SK-N-SH (cell line): ENCODE measurements at regions not wholly inside any gene's neighbourhood (a gene's known extent, or its start where the extent isn't known, plus 50 kb on each side); places are given as distances from the start of the nearest gene placed in this dataset.

Source experiments
- CTCF ChIA-PET: fragments of 300-600, 350-600 bp; formaldehyde crosslinking; extraction: SDS; loops from one replicate; lab custom pipeline; 2021; lab: Yijun Ruan, JAX
- POLR2A ChIA-PET: fragments of 350-600 bp; sonication (Branson Sonifier 250); formaldehyde crosslinking; extraction: SDS; loops from one replicate; lab custom pipeline; 2020; ENCODE audit warnings: antibody characterized with exemption, inconsistent platforms; lab: Yijun Ruan, JAX
- DNase-seq: peaks from one replicate; pipeline ENCODE4 v3.0.0; 2012
- H2AFZ ChIP-seq: fragments of 200-600 bp; sonication (generic); 2 replicates; pipeline ENCODE4 v1.8.1; 2016; ENCODE audit warnings: antibody characterized with exemption, mild to moderate bottlenecking, low read depth
- H3F3A ChIP-seq: fragments of 200-600 bp; sonication (generic); replicated peaks from 2 replicates; pipeline ENCODE3; 2016; ENCODE audit warnings: antibody characterized with exemption, mild to moderate bottlenecking; ENCODE audit not compliant: insufficient read depth
- H3K27ac ChIP-seq, 2 experiments: fragments of 200-500 bp in 1 of 2; fragments of 200-600 bp in 1 of 2; sonication (Bioruptor generic) in 1 of 2; sonication (generic), shearing (Covaris generic) in 1 of 2; 2 replicates each; pipeline versions ENCODE4 v1.5.1 to v1.6.1; 2014 to 2016; ENCODE audit warnings: low read depth in 2 of 2, inconsistent platforms in 1 of 2, low read length in 1 of 2, mild to moderate bottlenecking in 1 of 2, mixed read lengths in 1 of 2
- H3K27me3 ChIP-seq: fragments of 200-600 bp; sonication (generic), shearing (Covaris generic); 2 replicates; pipeline ENCODE4 v1.6.1; 2016; ENCODE audit warnings: mixed run types; ENCODE audit not compliant: insufficient read depth
- H3K36me3 ChIP-seq, 2 experiments: fragments of 200-500 bp in 1 of 2; fragments of 200-600 bp in 1 of 2; sonication (Bioruptor generic) in 1 of 2; sonication (generic) in 1 of 2; replicated peaks in 1 of 2; 2 replicates each; pipeline versions ENCODE3 to v1.5.1; 2014 to 2016; ENCODE audit warnings: low read length in 1 of 2, mild to moderate bottlenecking in 1 of 2; ENCODE audit not compliant: insufficient read depth in 2 of 2, control insufficient read depth in 1 of 2
- H3K4me1 ChIP-seq, 2 experiments: fragments of 200-500 bp in 1 of 2; fragments of 200-600 bp in 1 of 2; sonication (Bioruptor generic) in 1 of 2; sonication (generic), shearing (Covaris generic) in 1 of 2; 2 replicates each; pipeline versions ENCODE4 v1.5.1 to v1.6.1; 2014 to 2016; ENCODE audit warnings: low read depth in 1 of 2, low read length in 1 of 2, mixed run types in 1 of 2; ENCODE audit not compliant: insufficient read depth in 2 of 2, control insufficient read depth in 1 of 2
- H3K4me2 ChIP-seq: fragments of 200-600 bp; sonication (generic), shearing (Covaris generic); 2 replicates; pipeline ENCODE4 v1.6.1; 2017; ENCODE audit warnings: mixed run types
- H3K4me3 ChIP-seq, 2 experiments: fragments of 200-500 bp in 1 of 2; fragments of 200-600 bp in 1 of 2; sonication (Bioruptor generic) in 1 of 2; sonication (generic), shearing (Covaris generic) in 1 of 2; 2 replicates each; pipeline versions ENCODE4 v1.5.1 to v1.8.1; 2014 to 2016; ENCODE audit warnings: low read depth in 2 of 2, inconsistent platforms in 1 of 2, low read length in 1 of 2, mild to moderate bottlenecking in 1 of 2, mixed read lengths in 1 of 2, moderate library complexity in 1 of 2
- H3K79me2 ChIP-seq: fragments of 200-600 bp; sonication (generic); 2 replicates; pipeline ENCODE4 v1.8.1; 2017; ENCODE audit warnings: mild to moderate bottlenecking; ENCODE audit not compliant: insufficient read depth
- H3K9ac ChIP-seq: fragments of 200-600 bp; sonication (generic); 2 replicates; pipeline ENCODE4 v1.6.1; 2017; ENCODE audit warnings: mixed run types
- H3K9me2 ChIP-seq: fragments of 200-600 bp; sonication (generic); 2 replicates; pipeline ENCODE4 v1.6.1; 2017; ENCODE audit warnings: mixed run types
- H3K9me3 ChIP-seq: fragments of 200-600 bp; sonication (generic); 2 replicates; pipeline ENCODE4 v1.6.1; 2017; ENCODE audit warnings: mixed run types, mild to moderate bottlenecking, moderate library complexity
- H4K20me1 ChIP-seq: fragments of 200-600 bp; sonication (generic); 2 replicates; pipeline ENCODE4 v1.6.1; 2017; ENCODE audit warnings: mild to moderate bottlenecking, mixed run types; ENCODE audit not compliant: insufficient read depth
- ELF1 ChIP-seq: IDR thresholded peaks from 2 replicates; pipeline ENCODE4 v1.4.0; 2012
- EP300 ChIP-seq, 2 experiments: IDR thresholded peaks; 2 replicates each; pipeline versions ENCODE4 v1.4.0 to v1.6.1; 2012; ENCODE audit warnings: borderline replicate concordance in 1 of 2, low read depth in 1 of 2, low read length in 1 of 2
- GATA2 ChIP-seq: sonication (generic); formaldehyde crosslinking; IDR thresholded peaks from 2 replicates; pipeline ENCODE4 v1.5.0; 2020; ENCODE audit warnings: mild to moderate bottlenecking, missing genetic modification reagents
- MXI1 ChIP-seq: IDR thresholded peaks from 2 replicates; pipeline ENCODE4 v1.6.1; 2012; ENCODE audit warnings: mild to moderate bottlenecking, low read depth, low read length, improper control_type of control experiment
- RFX5 ChIP-seq: IDR thresholded peaks from 2 replicates; pipeline ENCODE4 v1.6.1; 2012; ENCODE audit warnings: mild to moderate bottlenecking, improper control_type of control experiment, low read length
- SIN3A ChIP-seq: IDR thresholded peaks from 2 replicates; pipeline ENCODE4 v1.6.1; 2012; ENCODE audit warnings: low read depth, mild to moderate bottlenecking, low read length, moderate library complexity, borderline replicate concordance
- SMC3 ChIP-seq: IDR thresholded peaks from 2 replicates; pipeline ENCODE4 v1.6.1; 2012; ENCODE audit warnings: low read depth, low read length, improper control_type of control experiment
- WGBS: methylation state at CpG from one replicate; pipeline ENCODE4 v1.1.6; 2017; ENCODE audit warnings: low lambda C conversion rate; 5-methylcytosine and 5-hydroxymethylcytosine counted together
- TF ChIP-seq, protein P1 (sequence below): IDR thresholded peaks from 2 replicates; pipeline ENCODE4 v1.4.0; 2012; ENCODE audit warnings: low read depth, borderline replicate concordance
- TF ChIP-seq, protein P2 (sequence below): fragments of 150-350 bp; IDR thresholded peaks from 2 replicates; pipeline ENCODE4 v1.6.1; 2016; ENCODE audit warnings: mild to moderate bottlenecking, low read depth, low read length
- TF ChIP-seq, protein P3 (sequence below): IDR thresholded peaks from 2 replicates; pipeline ENCODE4 v1.4.0; 2012; ENCODE audit warnings: low read depth, borderline replicate concordance

DNA sequence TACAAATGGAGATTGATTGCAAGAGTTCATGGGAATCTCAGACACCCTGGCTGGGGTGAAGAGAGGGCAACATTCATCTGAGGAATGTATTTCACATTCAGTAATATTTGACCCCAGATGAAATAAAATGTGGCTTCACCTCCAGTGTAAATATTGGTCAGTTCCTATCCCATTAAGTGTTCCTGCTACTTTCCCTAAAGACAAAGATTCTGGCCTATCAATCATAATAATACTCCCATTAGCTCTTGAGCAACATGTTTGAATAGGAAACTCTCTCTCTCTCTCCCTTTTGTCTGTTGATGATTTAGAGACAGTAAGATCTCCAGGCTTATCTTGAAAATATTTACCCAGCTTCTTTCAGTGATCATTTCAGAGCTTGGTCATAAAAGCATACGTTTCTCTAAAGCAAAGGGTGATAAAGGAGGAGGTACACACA lies 70.1 kb downstream of the KCNJ2 start:
- H3K9ac ChIP-seq = no peak overlapping the region
- no peak overlapping the region for H2AFZ ChIP-seq

DNA sequence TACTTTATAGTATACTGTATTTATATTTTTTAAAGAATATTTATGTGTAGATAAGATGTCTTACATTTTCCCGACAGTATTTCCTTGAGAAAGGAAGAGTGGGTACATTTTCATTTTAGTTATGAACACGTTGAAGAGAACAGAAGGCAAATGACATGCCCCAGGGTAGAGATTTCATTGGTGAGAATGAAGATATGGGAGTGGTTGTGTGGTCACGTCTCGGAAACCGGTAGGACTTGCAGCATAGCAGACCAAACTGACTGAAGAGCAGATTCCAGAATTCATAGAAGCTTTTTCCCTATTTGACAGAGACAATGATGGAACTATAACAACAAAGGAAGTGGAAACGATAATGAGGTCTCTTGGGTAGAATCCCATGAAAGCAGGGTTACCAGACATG lies 71.7 kb downstream of the KCNJ2 start:
- TF ChIP-seq, protein P1, sequence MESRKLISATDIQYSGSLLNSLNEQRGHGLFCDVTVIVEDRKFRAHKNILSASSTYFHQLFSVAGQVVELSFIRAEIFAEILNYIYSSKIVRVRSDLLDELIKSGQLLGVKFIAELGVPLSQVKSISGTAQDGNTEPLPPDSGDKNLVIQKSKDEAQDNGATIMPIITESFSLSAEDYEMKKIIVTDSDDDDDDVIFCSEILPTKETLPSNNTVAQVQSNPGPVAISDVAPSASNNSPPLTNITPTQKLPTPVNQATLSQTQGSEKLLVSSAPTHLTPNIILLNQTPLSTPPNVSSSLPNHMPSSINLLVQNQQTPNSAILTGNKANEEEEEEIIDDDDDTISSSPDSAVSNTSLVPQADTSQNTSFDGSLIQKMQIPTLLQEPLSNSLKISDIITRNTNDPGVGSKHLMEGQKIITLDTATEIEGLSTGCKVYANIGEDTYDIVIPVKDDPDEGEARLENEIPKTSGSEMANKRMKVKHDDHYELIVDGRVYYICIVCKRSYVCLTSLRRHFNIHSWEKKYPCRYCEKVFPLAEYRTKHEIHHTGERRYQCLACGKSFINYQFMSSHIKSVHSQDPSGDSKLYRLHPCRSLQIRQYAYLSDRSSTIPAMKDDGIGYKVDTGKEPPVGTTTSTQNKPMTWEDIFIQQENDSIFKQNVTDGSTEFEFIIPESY = no peak
- no peak for TF ChIP-seq ELF1
- no peak for TF ChIP-seq RFX5
- TF ChIP-seq, protein P2, sequence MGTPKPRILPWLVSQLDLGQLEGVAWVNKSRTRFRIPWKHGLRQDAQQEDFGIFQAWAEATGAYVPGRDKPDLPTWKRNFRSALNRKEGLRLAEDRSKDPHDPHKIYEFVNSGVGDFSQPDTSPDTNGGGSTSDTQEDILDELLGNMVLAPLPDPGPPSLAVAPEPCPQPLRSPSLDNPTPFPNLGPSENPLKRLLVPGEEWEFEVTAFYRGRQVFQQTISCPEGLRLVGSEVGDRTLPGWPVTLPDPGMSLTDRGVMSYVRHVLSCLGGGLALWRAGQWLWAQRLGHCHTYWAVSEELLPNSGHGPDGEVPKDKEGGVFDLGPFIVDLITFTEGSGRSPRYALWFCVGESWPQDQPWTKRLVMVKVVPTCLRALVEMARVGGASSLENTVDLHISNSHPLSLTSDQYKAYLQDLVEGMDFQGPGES = no peak
- TF ChIP-seq MXI1 = no peak
- TF ChIP-seq, protein P3, sequence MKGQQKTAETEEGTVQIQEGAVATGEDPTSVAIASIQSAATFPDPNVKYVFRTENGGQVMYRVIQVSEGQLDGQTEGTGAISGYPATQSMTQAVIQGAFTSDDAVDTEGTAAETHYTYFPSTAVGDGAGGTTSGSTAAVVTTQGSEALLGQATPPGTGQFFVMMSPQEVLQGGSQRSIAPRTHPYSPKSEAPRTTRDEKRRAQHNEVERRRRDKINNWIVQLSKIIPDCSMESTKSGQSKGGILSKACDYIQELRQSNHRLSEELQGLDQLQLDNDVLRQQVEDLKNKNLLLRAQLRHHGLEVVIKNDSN = no peak
- no peak for TF ChIP-seq SIN3A
- TF ChIP-seq SMC3 = no peak
- no peak overlapping the region for H3K4me2 ChIP-seq
- no peaks in the 10 kb centered on the region for H3K36me3 ChIP-seq
- no peaks in the 10 kb centered on the region for H3K9me2 ChIP-seq
- H3K79me2 ChIP-seq = no peaks in the 10 kb centered on the region
- 76% methylated on average over 6 of the region's 6 CpGs for WGBS
- H3K27ac ChIP-seq = no peak overlapping the region
- peaks cover 0 to 2% of the 10 kb centered on the region in 2 experiments; a peak in 2 of 4 replicates for H3K4me1 ChIP-seq
- H3F3A ChIP-seq = no peaks in the 10 kb centered on the region
- no peaks in the 10 kb centered on the region for H3K9me3 ChIP-seq
- H4K20me1 ChIP-seq = no peaks in the 10 kb centered on the region
- H3K27me3 ChIP-seq = no peaks in the 10 kb centered on the region
- no peak overlapping the region for H3K9ac ChIP-seq
- DNase-seq = no peak
- H3K4me3 ChIP-seq = no peak overlapping the region
- CTCF ChIA-PET = interaction anchor here (1.4 kb wide), 1 partner anchor 18 kb away, joined by 3 read pairs; no protein-coding TSS in a partner anchor
- POLR2A ChIA-PET = no interaction called here
- no peak overlapping the region for H2AFZ ChIP-seq

More for the DNA sequence above, 70.1 kb downstream of the KCNJ2 start:
- DNase-seq = no peak
- H3K27me3 ChIP-seq = no peaks in the 10 kb centered on the region
- CTCF ChIA-PET = interaction anchor here (0.7 to 1.4 kb wide), 4 partner anchors 18 to 288 kb away, joined by 3 to 4 read pairs (median 3); no protein-coding TSS in a partner anchor
- no peak overlapping the region for H3K4me2 ChIP-seq
- H3F3A ChIP-seq = no peaks in the 10 kb centered on the region
- H3K4me1 ChIP-seq = peaks cover 0 to 2% of the 10 kb centered on the region in 2 experiments; a peak in 2 of 4 replicates
- TF ChIP-seq GATA2 (CRISPR knock-in tag) (peak; percentile 35; the same call in 1 of the 2 replicates), EP300 (IDR thresholded peaks at IDR 0.05; ENCODE audit: borderline replicate concordance in 1 of 2, low read depth in 1 of 2, low read length in 1 of 2) (no peak)
- POLR2A ChIA-PET = no interaction called here
- 12% methylated on average over 1 of the region's 1 CpG for WGBS
- no peak overlapping the region for H3K4me3 ChIP-seq
- H4K20me1 ChIP-seq = no peaks in the 10 kb centered on the region
- no peaks in the 10 kb centered on the region for H3K9me2 ChIP-seq
- peak overlapping the region in 1 of 2 experiments; percentile 20; a peak in 1 of 4 replicates for H3K27ac ChIP-seq
- H3K9me3 ChIP-seq = no peaks in the 10 kb centered on the region
- H3K36me3 ChIP-seq = no peaks in the 10 kb centered on the region
- no peaks in the 10 kb centered on the region for H3K79me2 ChIP-seq
